ENCODE measurements at regions not wholly inside any gene's neighbourhood (a gene's known extent, or its start where the extent isn't known, plus 50 kb on each side); places are given as distances from the start of the nearest gene placed in this dataset.

GRCh38 chr2:76445880-76446279, 735.2 kb upstream of the GCFC2 start:
- H3K27ac ChIP-seq: no peak overlapping the region
- DNase-seq (ENCODE audit: low spot score): no peak
- no peak for TF ChIP-seq CTCF (conservative IDR thresholded peaks at IDR 0.05; ENCODE audit: low read depth)
- POLR2A ChIA-PET (ENCODE audit: low non-redundant PET): no interaction called here
- CTCF ChIA-PET: no interaction called here

GRCh38 chr2:76444732-76445131, 734.0 kb upstream of the GCFC2 start:
- POLR2A ChIA-PET (ENCODE audit: low non-redundant PET): no interaction called here
- no peak for TF ChIP-seq CTCF (conservative IDR thresholded peaks at IDR 0.05; ENCODE audit: low read depth)
- no peak for DNase-seq (ENCODE audit: low spot score)
- H3K27ac ChIP-seq: no peak overlapping the region
- CTCF ChIA-PET: no interaction called here

GRCh38 chr2:76437564-76437963, 726.8 kb upstream of the GCFC2 start:
- no peak for DNase-seq (ENCODE audit: low spot score)
- ChIA-PET POLR2A (ENCODE audit: low non-redundant PET) (no interaction called here), CTCF (no interaction called here)
- no peak overlapping the region for H3K27ac ChIP-seq
- TF ChIP-seq CTCF (conservative IDR thresholded peaks at IDR 0.05; ENCODE audit: low read depth): no peak

- DNase-seq (ENCODE audit: low spot score): no peak
- no peak overlapping the region for H3K27ac ChIP-seq
- no peak for TF ChIP-seq CTCF (conservative IDR thresholded peaks at IDR 0.05; ENCODE audit: low read depth)
- POLR2A ChIA-PET (ENCODE audit: low non-redundant PET): no interaction called here
- CTCF ChIA-PET: interaction anchor here (0.5 kb wide), 1 partner anchor 1865 kb away, joined by 3 read pairs; no protein-coding TSS in a partner anchor
Measured at GRCh38 chr2:76429374-76429773, 718.7 kb upstream of the GCFC2 start.

- DNase-seq (ENCODE audit: low spot score): no peak
- no peak overlapping the region for H3K27ac ChIP-seq
- TF ChIP-seq CTCF (conservative IDR thresholded peaks at IDR 0.05; ENCODE audit: low read depth): no peak
- CTCF ChIA-PET: no interaction called here
- POLR2A ChIA-PET (ENCODE audit: low non-redundant PET): no interaction called here
Measured at GRCh38 chr2:76427452-76427851, 716.7 kb upstream of the GCFC2 start.

GRCh38 chr2:76415821-76416220, 705.1 kb upstream of the GCFC2 start:
- no peak overlapping the region for H3K27ac ChIP-seq
- ChIA-PET POLR2A (ENCODE audit: low non-redundant PET) (no interaction called here), CTCF (no interaction called here)
- DNase-seq (ENCODE audit: low spot score): no peak
- TF ChIP-seq CTCF (conservative IDR thresholded peaks at IDR 0.05; ENCODE audit: low read depth): no peak

GRCh38 chr2:76413436-76413835, 702.7 kb upstream of the GCFC2 start:
- H3K27ac ChIP-seq: no peak overlapping the region
- CTCF ChIA-PET: no interaction called here
- POLR2A ChIA-PET (ENCODE audit: low non-redundant PET): no interaction called here
- DNase-seq (ENCODE audit: low spot score): no peak
- no peak for TF ChIP-seq CTCF (conservative IDR thresholded peaks at IDR 0.05; ENCODE audit: low read depth)

All from RWPE1 (cell line).